ENCODE measurements at regions not wholly inside any gene's neighbourhood (a gene's known extent, or its start where the extent isn't known, plus 50 kb on each side); places are given as distances from the start of the nearest gene placed in this dataset.
A peak's percentile ranks its signal among the peaks of the same experiment; 100 is the strongest.

DNA sequence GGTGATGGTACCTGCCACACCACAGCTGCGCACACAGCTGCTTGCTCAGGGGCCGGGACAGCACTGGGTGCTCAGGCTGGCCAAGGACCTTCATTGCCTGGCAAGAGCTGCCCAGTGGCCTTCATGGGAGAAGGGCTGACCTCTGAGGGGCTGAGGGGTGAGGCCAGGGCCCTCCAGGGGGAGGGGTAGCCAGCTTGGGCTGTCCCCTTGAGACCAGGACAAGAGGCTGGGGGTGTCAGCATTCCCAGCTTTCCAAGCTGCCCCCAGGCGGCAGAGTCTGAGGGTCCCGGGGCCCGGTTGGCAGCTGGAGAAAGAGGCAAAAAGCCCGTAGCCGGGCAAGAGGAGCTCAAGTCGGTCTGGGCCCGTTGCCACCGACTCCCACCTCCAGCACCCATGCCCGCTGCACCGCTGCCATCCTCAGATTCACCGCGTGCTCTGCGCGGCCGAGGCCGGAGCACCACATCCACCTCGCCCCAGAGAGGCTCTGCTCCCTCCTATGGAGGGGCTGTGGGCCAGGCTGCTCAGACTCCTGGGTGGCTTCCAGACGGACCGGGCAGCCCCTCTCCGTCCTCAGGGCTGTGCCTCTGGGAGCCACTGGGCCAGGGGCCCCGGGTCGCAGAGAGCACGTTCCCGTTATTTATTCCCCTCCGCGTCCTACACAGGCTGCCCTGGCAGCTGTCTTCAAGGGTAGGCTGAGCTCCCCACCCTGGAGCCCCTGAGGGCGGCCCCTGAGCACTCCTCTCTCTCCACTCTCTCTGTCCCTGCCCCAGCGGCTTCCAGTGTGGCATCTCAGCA lies 51.5 kb downstream of the PLXNA1 start:
- Histone ChIP-seq H3K4me1 (ENCODE audit: insufficient read depth) (no peaks in the 10 kb centered on the region), H3F3A (replicated peaks; ENCODE audit: low read depth) (no peaks in the 10 kb centered on the region), H2AFZ (no peak overlapping the region), H3K4me3 (no peak overlapping the region), H4K20me1 (replicated peaks; ENCODE audit: insufficient read depth) (no peaks in the 10 kb centered on the region; the same call in 1 of the 2 replicates), H3K79me2 (replicated peaks; ENCODE audit: insufficient read depth) (no peaks in the 10 kb centered on the region), H3K4me2 (no peak overlapping the region), H3K9me2 (ENCODE audit: insufficient read depth) (no peaks in the 10 kb centered on the region), H3K27ac (ENCODE audit: low read depth) (no peak overlapping the region), H3K36me3 (ENCODE audit: insufficient read depth) (no peaks in the 10 kb centered on the region), H3K27me3 (ENCODE audit: insufficient read depth) (no peaks in the 10 kb centered on the region)
- H3K27ac Mint-ChIP-seq, result 0 out of 2 replicates have a peak overlapping the region, but pooled peaks have one; percentile 44
- H3K4me3 Mint-ChIP-seq, result no peak overlapping the region
- H3K9me3 Mint-ChIP-seq, result no peaks in the 10 kb centered on the region
- peaks cover 15% of the 10 kb centered on the region for H3K27me3 Mint-ChIP-seq (ENCODE audit: insufficient read depth, low read depth, poor library complexity)
- no peaks in the 10 kb centered on the region; the same call in 2 of the 3 replicates for H3K4me1 Mint-ChIP-seq
- H3K36me3 Mint-ChIP-seq (ENCODE audit: low read depth), result peaks cover 13% of the 10 kb centered on the region
- no peak for DNase-seq (ENCODE audit: low spot score)
- TF ChIP-seq, protein P1, sequence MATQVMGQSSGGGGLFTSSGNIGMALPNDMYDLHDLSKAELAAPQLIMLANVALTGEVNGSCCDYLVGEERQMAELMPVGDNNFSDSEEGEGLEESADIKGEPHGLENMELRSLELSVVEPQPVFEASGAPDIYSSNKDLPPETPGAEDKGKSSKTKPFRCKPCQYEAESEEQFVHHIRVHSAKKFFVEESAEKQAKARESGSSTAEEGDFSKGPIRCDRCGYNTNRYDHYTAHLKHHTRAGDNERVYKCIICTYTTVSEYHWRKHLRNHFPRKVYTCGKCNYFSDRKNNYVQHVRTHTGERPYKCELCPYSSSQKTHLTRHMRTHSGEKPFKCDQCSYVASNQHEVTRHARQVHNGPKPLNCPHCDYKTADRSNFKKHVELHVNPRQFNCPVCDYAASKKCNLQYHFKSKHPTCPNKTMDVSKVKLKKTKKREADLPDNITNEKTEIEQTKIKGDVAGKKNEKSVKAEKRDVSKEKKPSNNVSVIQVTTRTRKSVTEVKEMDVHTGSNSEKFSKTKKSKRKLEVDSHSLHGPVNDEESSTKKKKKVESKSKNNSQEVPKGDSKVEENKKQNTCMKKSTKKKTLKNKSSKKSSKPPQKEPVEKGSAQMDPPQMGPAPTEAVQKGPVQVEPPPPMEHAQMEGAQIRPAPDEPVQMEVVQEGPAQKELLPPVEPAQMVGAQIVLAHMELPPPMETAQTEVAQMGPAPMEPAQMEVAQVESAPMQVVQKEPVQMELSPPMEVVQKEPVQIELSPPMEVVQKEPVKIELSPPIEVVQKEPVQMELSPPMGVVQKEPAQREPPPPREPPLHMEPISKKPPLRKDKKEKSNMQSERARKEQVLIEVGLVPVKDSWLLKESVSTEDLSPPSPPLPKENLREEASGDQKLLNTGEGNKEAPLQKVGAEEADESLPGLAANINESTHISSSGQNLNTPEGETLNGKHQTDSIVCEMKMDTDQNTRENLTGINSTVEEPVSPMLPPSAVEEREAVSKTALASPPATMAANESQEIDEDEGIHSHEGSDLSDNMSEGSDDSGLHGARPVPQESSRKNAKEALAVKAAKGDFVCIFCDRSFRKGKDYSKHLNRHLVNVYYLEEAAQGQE (IDR thresholded peaks at IDR 0.05; ENCODE audit: unreplicated experiment), result no peak
- no peak for ATAC-seq

DNA sequence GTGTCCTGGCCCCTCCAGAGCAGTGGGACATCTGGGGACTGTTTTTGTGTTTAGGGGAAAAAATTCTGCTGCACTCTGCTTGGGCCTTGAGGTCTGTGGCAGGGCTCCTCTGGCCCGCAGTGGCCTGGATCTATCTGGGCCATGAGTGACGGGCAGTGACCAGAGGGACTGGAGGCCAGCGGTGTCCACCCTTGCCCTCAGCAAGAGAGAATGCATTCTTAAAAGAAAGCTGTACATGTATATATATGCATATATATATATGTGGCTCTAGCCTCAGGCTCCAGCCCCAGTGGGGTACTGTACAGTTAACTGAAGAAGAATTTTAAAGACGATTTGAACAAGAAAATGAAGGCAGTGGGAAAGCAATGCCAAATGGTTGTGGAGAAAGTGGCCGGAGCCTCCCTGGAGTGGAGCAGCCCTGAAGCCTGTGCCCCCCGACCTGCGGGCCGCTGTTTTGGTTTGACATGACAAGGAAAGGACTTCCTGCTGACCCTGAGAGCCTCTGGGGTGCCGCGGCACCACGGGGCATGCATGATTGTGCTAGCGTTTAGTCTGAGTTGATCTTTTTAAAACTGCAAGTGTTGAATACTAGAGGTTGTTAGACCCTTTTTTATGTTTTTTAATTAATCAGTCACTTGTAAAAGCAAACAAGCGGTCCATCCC lies 52.2 kb downstream of the PLXNA1 start:
- Mint-ChIP-seq H3K27ac (0 out of 2 replicates have a peak overlapping the region, but pooled peaks have one; percentile 44), H3K4me3 (no peak overlapping the region), H3K36me3 (ENCODE audit: low read depth) (peaks cover 13% of the 10 kb centered on the region), H3K9me3 (no peaks in the 10 kb centered on the region), H3K4me1 (no peaks in the 10 kb centered on the region; the same call in 2 of the 3 replicates), H3K27me3 (ENCODE audit: insufficient read depth, low read depth, poor library complexity) (peaks cover 17% of the 10 kb centered on the region)
- ATAC-seq, result no peak
- Histone ChIP-seq H3K27ac (ENCODE audit: low read depth) (no peak overlapping the region), H3K9me2 (ENCODE audit: insufficient read depth) (no peaks in the 10 kb centered on the region), H3K79me2 (replicated peaks; ENCODE audit: insufficient read depth) (no peaks in the 10 kb centered on the region), H3F3A (replicated peaks; ENCODE audit: low read depth) (no peaks in the 10 kb centered on the region), H4K20me1 (replicated peaks; ENCODE audit: insufficient read depth) (no peaks in the 10 kb centered on the region; the same call in 1 of the 2 replicates), H3K4me3 (no peak overlapping the region), H3K27me3 (ENCODE audit: insufficient read depth) (no peaks in the 10 kb centered on the region), H3K4me2 (no peak overlapping the region), H3K36me3 (ENCODE audit: insufficient read depth) (no peaks in the 10 kb centered on the region), H3K4me1 (ENCODE audit: insufficient read depth) (no peaks in the 10 kb centered on the region), H2AFZ (no peak overlapping the region)
- DNase-seq (ENCODE audit: low spot score), result no peak
- no peak for TF ChIP-seq STAT1 (IDR thresholded peaks at IDR 0.05; ENCODE audit: unreplicated experiment)
- TF ChIP-seq, protein P2, sequence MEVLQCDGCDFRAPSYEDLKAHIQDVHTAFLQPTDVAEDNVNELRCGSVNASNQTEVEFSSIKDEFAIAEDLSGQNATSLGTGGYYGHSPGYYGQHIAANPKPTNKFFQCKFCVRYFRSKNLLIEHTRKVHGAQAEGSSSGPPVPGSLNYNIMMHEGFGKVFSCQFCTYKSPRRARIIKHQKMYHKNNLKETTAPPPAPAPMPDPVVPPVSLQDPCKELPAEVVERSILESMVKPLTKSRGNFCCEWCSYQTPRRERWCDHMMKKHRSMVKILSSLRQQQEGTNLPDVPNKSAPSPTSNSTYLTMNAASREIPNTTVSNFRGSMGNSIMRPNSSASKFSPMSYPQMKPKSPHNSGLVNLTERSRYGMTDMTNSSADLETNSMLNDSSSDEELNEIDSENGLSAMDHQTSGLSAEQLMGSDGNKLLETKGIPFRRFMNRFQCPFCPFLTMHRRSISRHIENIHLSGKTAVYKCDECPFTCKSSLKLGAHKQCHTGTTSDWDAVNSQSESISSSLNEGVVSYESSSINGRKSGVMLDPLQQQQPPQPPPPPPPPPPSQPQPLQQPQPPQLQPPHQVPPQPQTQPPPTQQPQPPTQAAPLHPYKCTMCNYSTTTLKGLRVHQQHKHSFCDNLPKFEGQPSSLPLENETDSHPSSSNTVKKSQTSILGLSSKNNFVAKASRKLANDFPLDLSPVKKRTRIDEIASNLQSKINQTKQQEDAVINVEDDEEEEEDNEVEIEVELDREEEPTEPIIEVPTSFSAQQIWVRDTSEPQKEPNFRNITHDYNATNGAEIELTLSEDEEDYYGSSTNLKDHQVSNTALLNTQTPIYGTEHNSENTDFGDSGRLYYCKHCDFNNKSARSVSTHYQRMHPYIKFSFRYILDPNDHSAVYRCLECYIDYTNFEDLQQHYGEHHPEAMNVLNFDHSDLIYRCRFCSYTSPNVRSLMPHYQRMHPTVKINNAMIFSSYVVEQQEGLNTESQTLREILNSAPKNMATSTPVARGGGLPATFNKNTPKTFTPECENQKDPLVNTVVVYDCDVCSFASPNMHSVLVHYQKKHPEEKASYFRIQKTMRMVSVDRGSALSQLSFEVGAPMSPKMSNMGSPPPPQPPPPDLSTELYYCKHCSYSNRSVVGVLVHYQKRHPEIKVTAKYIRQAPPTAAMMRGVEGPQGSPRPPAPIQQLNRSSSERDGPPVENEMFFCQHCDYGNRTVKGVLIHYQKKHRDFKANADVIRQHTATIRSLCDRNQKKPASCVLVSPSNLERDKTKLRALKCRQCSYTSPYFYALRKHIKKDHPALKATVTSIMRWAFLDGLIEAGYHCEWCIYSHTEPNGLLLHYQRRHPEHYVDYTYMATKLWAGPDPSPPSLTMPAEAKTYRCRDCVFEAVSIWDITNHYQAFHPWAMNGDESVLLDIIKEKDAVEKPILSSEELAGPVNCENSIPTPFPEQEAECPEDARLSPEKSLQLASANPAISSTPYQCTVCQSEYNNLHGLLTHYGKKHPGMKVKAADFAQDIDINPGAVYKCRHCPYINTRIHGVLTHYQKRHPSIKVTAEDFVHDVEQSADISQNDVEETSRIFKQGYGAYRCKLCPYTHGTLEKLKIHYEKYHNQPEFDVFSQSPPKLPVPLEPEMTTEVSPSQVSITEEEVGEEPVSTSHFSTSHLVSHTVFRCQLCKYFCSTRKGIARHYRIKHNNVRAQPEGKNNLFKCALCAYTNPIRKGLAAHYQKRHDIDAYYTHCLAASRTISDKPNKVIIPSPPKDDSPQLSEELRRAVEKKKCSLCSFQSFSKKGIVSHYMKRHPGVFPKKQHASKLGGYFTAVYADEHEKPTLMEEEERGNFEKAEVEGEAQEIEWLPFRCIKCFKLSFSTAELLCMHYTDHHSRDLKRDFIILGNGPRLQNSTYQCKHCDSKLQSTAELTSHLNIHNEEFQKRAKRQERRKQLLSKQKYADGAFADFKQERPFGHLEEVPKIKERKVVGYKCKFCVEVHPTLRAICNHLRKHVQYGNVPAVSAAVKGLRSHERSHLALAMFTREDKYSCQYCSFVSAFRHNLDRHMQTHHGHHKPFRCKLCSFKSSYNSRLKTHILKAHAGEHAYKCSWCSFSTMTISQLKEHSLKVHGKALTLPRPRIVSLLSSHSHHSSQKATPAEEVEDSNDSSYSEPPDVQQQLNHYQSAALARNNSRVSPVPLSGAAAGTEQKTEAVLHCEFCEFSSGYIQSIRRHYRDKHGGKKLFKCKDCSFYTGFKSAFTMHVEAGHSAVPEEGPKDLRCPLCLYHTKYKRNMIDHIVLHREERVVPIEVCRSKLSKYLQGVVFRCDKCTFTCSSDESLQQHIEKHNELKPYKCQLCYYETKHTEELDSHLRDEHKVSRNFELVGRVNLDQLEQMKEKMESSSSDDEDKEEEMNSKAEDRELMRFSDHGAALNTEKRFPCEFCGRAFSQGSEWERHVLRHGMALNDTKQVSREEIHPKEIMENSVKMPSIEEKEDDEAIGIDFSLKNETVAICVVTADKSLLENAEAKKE (CRISPR knock-in tag; IDR thresholded peaks at IDR 0.05), result no peak
- no peak for TF ChIP-seq POLR2AphosphoS5 (IDR thresholded peaks at IDR 0.05; ENCODE audit: low read depth)
- TF ChIP-seq ZNF331 (CRISPR knock-in tag; IDR thresholded peaks at IDR 0.05; ENCODE audit: low read depth), result no peak
- no peak for TF ChIP-seq EZH2 (IDR thresholded peaks at IDR 0.05; ENCODE audit: low read depth, unreplicated experiment)
- TF ChIP-seq, protein P3, sequence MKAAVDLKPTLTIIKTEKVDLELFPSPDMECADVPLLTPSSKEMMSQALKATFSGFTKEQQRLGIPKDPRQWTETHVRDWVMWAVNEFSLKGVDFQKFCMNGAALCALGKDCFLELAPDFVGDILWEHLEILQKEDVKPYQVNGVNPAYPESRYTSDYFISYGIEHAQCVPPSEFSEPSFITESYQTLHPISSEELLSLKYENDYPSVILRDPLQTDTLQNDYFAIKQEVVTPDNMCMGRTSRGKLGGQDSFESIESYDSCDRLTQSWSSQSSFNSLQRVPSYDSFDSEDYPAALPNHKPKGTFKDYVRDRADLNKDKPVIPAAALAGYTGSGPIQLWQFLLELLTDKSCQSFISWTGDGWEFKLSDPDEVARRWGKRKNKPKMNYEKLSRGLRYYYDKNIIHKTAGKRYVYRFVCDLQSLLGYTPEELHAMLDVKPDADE (IDR thresholded peaks at IDR 0.05), result no peak

Measured in GM23338 (cell line).